ENCODE measurements at regions not wholly inside any gene's neighbourhood (a gene's known extent, or its start where the extent isn't known, plus 50 kb on each side); places are given as distances from the start of the nearest gene placed in this dataset.
A peak's percentile ranks its signal among the peaks of the same experiment; 100 is the strongest.
"Not testable (repeated sequence)": the region's sequence is repeated elsewhere in the genome, so short reads cannot be mapped to it uniquely, and the experiment has no call there.

- TF ChIP-seq EZH2 (IDR thresholded peaks at IDR 0.05) (no peak), FOXP2 (optimal IDR thresholded peaks at IDR 0.05; ENCODE audit: control extremely low read depth, extremely low read length, insufficient read depth) (no peak), POLR2AphosphoS5 (IDR thresholded peaks at IDR 0.05; ENCODE audit: borderline replicate concordance, low read depth, low read length) (no peak)
- H3K9ac ChIP-seq (ENCODE audit: insufficient read length) = no peak overlapping the region
- H3K4me3 ChIP-seq = no peak overlapping the region
- peak overlapping the region; percentile 22; the same call in 1 of the 2 replicates for H3K27ac ChIP-seq
- no peak for DNase-seq (ENCODE audit: low read depth, low spot score)
- H3K36me3 ChIP-seq (ENCODE audit: insufficient read depth, low read length) = no peaks in the 10 kb centered on the region
- H3K9me3 ChIP-seq (ENCODE audit: low read depth, low read length) = no peaks in the 10 kb centered on the region
Observed at GRCh38 chr5:174644923-174645322, 79.5 kb upstream of the MSX2 start.

GRCh38 chr5:174645677-174646076, 78.7 kb upstream of the MSX2 start:
- no peak for DNase-seq (ENCODE audit: low read depth, low spot score)
- H3K4me3 ChIP-seq = no peak overlapping the region
- no peaks in the 10 kb centered on the region for H3K36me3 ChIP-seq (ENCODE audit: insufficient read depth, low read length)
- no peak for TF ChIP-seq FOXP2 (optimal IDR thresholded peaks at IDR 0.05; ENCODE audit: control extremely low read depth, extremely low read length, insufficient read depth)
- no peak for TF ChIP-seq EZH2 (IDR thresholded peaks at IDR 0.05)
- TF ChIP-seq POLR2AphosphoS5 (IDR thresholded peaks at IDR 0.05; ENCODE audit: borderline replicate concordance, low read depth, low read length) = no peak
- H3K27ac ChIP-seq = no peak overlapping the region
- H3K9me3 ChIP-seq (ENCODE audit: low read depth, low read length) = no peaks in the 10 kb centered on the region
- no peak overlapping the region for H3K9ac ChIP-seq (ENCODE audit: insufficient read length)

GRCh38 chr5:174648618-174649017, 75.8 kb upstream of the MSX2 start:
- H3K36me3 ChIP-seq (ENCODE audit: insufficient read depth, low read length); H3K9ac ChIP-seq (ENCODE audit: insufficient read length): not testable (repeated sequence)

GRCh38 chr5:174649391-174649790, 75.0 kb upstream of the MSX2 start:
- no peak for DNase-seq (ENCODE audit: low read depth, low spot score)
- no peak overlapping the region for H3K4me3 ChIP-seq
- no peaks in the 10 kb centered on the region for H3K9me3 ChIP-seq (ENCODE audit: low read depth, low read length)
- no peaks in the 10 kb centered on the region for H3K36me3 ChIP-seq (ENCODE audit: insufficient read depth, low read length)
- no peak overlapping the region for H3K9ac ChIP-seq (ENCODE audit: insufficient read length)
- no peak for TF ChIP-seq FOXP2 (optimal IDR thresholded peaks at IDR 0.05; ENCODE audit: control extremely low read depth, extremely low read length, insufficient read depth)
- TF ChIP-seq POLR2AphosphoS5 (IDR thresholded peaks at IDR 0.05; ENCODE audit: borderline replicate concordance, low read depth, low read length) = no peak
- no peak for TF ChIP-seq EZH2 (IDR thresholded peaks at IDR 0.05)
- no peak overlapping the region for H3K27ac ChIP-seq

More at GRCh38 chr5:174648618-174649017, 75.8 kb upstream of the MSX2 start:
- not testable (repeated sequence) for H3K27ac ChIP-seq; H3K9me3 ChIP-seq (ENCODE audit: low read depth, low read length); DNase-seq (ENCODE audit: low read depth, low spot score); H3K4me3 ChIP-seq

GRCh38 chr5:174654442-174654841, 69.9 kb upstream of the MSX2 start:
- H3K36me3 ChIP-seq (ENCODE audit: insufficient read depth, low read length) = no peaks in the 10 kb centered on the region
- no peak overlapping the region for H3K9ac ChIP-seq (ENCODE audit: insufficient read length)
- DNase-seq (ENCODE audit: low read depth, low spot score) = no peak
- H3K4me3 ChIP-seq = no peak overlapping the region
- no peak for TF ChIP-seq FOXP2 (optimal IDR thresholded peaks at IDR 0.05; ENCODE audit: control extremely low read depth, extremely low read length, insufficient read depth)
- TF ChIP-seq POLR2AphosphoS5 (IDR thresholded peaks at IDR 0.05; ENCODE audit: borderline replicate concordance, low read depth, low read length) = no peak
- no peak for TF ChIP-seq EZH2 (IDR thresholded peaks at IDR 0.05)
- H3K27ac ChIP-seq = no peak overlapping the region
- H3K9me3 ChIP-seq (ENCODE audit: low read depth, low read length) = no peaks in the 10 kb centered on the region

GRCh38 chr5:174655351-174655750, 69.0 kb upstream of the MSX2 start:
- no peaks in the 10 kb centered on the region for H3K9me3 ChIP-seq (ENCODE audit: low read depth, low read length)
- H3K9ac ChIP-seq (ENCODE audit: insufficient read length) = no peak overlapping the region
- no peaks in the 10 kb centered on the region for H3K36me3 ChIP-seq (ENCODE audit: insufficient read depth, low read length)
- no peak for DNase-seq (ENCODE audit: low read depth, low spot score)
- H3K4me3 ChIP-seq = no peak overlapping the region
- H3K27ac ChIP-seq = no peak overlapping the region
- no peak for TF ChIP-seq EZH2 (IDR thresholded peaks at IDR 0.05)
- TF ChIP-seq FOXP2 (optimal IDR thresholded peaks at IDR 0.05; ENCODE audit: control extremely low read depth, extremely low read length, insufficient read depth) = no peak
- TF ChIP-seq POLR2AphosphoS5 (IDR thresholded peaks at IDR 0.05; ENCODE audit: borderline replicate concordance, low read depth, low read length) = no peak

- no peaks in the 10 kb centered on the region for H3K36me3 ChIP-seq (ENCODE audit: insufficient read depth, low read length)
- peaks cover 5% of the 10 kb centered on the region for H3K9me3 ChIP-seq (ENCODE audit: low read depth, low read length)
- H3K4me3 ChIP-seq = no peak overlapping the region
- H3K27ac ChIP-seq = no peak overlapping the region
- no peak for TF ChIP-seq FOXP2 (optimal IDR thresholded peaks at IDR 0.05; ENCODE audit: control extremely low read depth, extremely low read length, insufficient read depth)
- TF ChIP-seq POLR2AphosphoS5 (IDR thresholded peaks at IDR 0.05; ENCODE audit: borderline replicate concordance, low read depth, low read length) = no peak
- TF ChIP-seq EZH2 (IDR thresholded peaks at IDR 0.05) = no peak
- no peak overlapping the region for H3K9ac ChIP-seq (ENCODE audit: insufficient read length)
- no peak for DNase-seq (ENCODE audit: low read depth, low spot score)
Observed at GRCh38 chr5:174664180-174664850, 60.1 kb upstream of the MSX2 start.

GRCh38 chr5:174665347-174665746, 59.0 kb upstream of the MSX2 start:
- no peak overlapping the region for H3K4me3 ChIP-seq
- no peak overlapping the region for H3K9ac ChIP-seq (ENCODE audit: insufficient read length)
- no peaks in the 10 kb centered on the region for H3K36me3 ChIP-seq (ENCODE audit: insufficient read depth, low read length)
- TF ChIP-seq FOXP2 (optimal IDR thresholded peaks at IDR 0.05; ENCODE audit: control extremely low read depth, extremely low read length, insufficient read depth) (no peak), POLR2AphosphoS5 (IDR thresholded peaks at IDR 0.05; ENCODE audit: borderline replicate concordance, low read depth, low read length) (no peak), EZH2 (IDR thresholded peaks at IDR 0.05) (no peak)
- H3K27ac ChIP-seq = no peak overlapping the region
- peaks cover 5% of the 10 kb centered on the region for H3K9me3 ChIP-seq (ENCODE audit: low read depth, low read length)
- no peak for DNase-seq (ENCODE audit: low read depth, low spot score)

- TF ChIP-seq POLR2AphosphoS5 (IDR thresholded peaks at IDR 0.05; ENCODE audit: borderline replicate concordance, low read depth, low read length) (no peak), EZH2 (IDR thresholded peaks at IDR 0.05) (no peak), FOXP2 (optimal IDR thresholded peaks at IDR 0.05; ENCODE audit: control extremely low read depth, extremely low read length, insufficient read depth) (no peak)
- no peak overlapping the region for H3K9ac ChIP-seq (ENCODE audit: insufficient read length)
- DNase-seq (ENCODE audit: low read depth, low spot score) = no peak
- no peak overlapping the region for H3K4me3 ChIP-seq
- H3K27ac ChIP-seq = no peak overlapping the region
- peaks cover 5% of the 10 kb centered on the region for H3K9me3 ChIP-seq (ENCODE audit: low read depth, low read length)
- H3K36me3 ChIP-seq (ENCODE audit: insufficient read depth, low read length) = no peaks in the 10 kb centered on the region
Observed at GRCh38 chr5:174667526-174667925, 56.9 kb upstream of the MSX2 start.
